NCI-H1930 (cell line): ENCODE measurements at regions not wholly inside any gene's neighbourhood (a gene's known extent, or its start where the extent isn't known, plus 50 kb on each side); places are given as distances from the start of the nearest gene placed in this dataset.
"Not testable (repeated sequence)": the region's sequence is repeated elsewhere in the genome, so short reads cannot be mapped to it uniquely, and the experiment has no call there.

Experiments used
- DNase-seq, 2 experiments: peaks; one replicate each; lab custom pipeline; 2025; lab: John Stamatoyannopoulos, UW

DNA sequence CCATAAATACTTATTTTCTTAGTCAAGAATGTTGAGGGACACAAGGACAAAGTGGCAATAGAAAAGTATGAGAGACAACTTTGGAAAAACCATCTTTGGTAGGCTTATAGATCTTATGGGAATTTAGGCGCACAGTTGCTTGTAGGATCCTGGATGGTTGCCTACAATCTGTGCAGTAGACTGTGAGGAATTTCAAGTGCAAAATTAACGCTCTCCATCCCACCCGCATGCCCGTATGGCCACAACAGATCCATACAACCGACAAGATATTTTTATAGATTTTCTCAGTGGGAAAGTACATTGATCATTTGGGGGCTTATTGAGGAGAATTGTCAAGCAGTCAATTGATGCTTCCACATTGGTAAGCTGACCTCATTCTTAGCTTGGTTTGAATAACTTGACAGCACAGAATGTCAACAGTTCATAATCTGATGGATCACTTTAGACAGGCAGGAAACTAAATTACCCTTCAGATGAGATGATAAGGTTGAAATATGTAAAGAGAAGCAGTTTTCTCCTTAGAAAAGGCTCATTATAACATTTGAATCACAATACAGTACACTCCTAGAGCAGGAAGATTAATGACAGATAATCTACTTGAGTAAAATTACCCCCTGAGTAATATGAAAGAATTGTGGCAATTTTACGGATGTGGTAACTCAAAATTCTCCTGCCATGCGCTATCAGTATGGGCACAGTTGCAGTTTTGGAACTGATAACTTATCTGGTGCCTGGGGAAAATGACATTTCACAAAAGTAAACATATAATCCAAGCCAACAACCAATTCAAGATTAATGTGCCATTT is 479.7 kb downstream of the KIF20B start:
- no peak for DNase-seq

DNA sequence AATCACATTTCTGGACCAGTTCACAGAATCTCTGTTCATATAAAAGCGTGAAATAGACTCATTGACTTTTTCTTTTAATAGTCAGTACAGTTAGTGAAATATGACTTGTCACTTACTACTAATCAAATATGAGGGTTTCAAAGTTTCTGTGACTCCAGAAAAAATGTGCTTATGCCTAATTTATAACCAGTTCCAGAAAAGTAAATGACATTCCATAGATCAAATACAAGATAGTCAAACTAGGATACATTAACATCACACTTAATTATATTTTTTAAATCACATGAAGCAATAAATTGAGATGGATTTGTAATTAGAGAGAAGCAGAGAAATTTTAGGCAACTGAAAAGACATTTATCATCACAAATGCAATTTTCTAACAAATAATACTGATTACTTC is 491.4 kb downstream of the KIF20B start:
- DNase-seq, result no peak

DNA sequence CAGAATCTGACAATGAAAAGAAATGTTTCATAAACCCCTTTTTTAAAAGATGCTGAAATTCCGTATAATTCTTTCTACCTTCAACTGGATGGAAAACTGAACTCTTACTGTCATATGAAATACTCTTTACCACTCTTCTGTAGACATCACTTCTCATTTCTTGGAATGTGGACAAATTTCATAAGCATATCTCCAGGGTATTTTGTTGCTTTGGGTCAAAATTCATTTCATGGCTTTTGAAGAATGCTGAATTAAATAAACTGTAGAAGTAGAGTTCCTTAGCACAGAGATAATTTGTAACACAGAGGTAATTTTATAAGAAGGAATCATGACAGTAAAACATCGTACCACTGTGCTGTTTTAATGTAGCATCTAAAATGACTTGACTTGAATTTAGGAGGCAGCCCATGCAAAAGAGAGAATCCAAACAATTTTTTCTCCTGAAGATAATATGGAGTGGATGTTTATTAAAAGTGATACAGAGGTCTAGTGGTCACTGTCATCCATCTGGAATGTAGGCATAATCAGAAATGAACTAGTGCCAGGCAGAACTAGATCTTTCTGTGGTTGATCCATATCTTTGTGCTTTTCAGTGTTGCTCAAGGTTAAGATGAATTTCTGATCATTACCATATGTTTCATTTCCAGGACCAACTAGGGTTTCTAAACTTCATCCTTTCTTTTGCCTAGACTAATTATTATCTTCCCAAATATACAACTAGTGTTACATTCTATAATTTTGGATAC is 492.0 kb downstream of the KIF20B start:
- no peak for DNase-seq

DNA sequence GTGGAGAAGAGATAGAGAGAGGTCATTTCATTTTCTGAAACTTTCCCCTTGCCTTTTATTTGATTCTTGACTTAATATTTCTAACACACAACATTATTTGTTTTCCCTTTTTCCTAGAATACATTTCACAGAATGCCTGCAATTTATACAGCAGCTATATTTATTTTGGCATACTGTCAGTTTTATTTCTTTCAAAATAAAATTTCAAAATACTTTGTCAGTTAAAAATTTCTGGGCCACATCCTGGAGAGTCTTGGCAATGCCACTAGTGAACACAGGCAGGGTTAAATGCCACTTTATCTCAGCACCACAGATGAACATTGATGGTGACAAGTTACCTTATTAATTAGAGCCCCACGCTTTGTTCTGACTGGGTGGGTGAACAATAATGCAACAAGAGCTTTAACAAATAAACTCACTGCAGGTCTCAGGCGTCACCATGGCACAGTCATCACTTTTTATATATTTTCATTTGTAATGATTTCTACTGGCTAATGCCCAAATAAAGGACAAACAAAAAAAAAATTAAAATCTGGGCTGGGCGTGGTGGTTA is 494.0 kb downstream of the KIF20B start:
- no peak for DNase-seq

DNA sequence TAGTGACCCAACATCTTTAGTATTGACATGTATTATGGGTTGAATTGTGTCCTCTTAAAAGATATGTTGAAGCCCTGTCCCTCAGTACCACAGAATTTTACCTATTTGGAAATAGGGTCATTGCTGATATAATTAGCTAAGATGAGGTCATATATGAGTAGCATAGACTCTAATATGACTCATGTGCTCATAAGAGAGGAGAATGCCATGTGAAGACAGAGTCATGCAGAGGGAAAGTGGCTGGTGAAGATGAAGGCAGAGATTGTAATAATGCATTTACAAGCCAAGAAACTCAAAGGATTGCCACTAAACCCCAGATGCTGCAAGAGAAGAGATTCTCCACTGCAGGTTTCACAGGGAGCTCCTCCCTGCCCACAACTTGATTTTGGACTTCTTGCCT is 496.4 kb downstream of the KIF20B start:
- no peak for DNase-seq

DNA sequence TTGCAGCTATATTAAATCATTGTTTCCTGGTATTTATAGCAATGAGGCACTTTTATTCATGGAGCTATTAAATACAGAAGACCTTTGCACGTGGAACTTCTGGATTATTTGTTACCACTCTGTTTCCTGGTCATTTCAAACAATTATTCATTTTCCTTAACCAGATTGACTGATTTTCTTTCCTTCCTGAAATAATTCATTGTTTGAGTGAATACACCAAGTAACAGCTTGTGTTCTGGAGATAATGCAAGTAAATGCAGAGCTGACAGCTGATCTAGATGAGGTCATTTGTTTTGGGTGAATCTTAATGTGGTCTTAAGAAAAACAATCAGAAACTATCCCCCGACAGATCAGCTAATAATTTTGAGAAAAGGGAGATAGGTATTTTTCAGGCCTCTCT is 497.7 kb downstream of the KIF20B start:
- DNase-seq, result no peak

DNA sequence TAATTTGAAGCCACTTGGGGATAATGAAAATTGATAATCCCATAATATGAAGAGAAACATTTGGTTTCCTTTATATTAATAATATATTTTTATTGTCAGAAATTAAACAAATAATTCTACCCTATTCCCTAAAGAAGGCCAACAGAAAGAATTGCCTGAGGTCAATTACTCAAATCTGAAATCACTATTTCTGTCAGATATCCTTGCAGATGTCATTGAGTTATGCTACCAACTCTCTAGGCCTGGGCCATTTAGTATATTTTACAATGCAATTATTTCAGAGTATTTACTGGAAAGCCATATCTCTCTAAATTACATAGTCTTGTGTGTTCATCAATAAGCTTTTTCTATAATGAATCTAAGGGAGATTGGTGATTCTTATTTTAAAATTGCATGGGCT is 498.1 kb downstream of the KIF20B start:
- no peak for DNase-seq

DNA sequence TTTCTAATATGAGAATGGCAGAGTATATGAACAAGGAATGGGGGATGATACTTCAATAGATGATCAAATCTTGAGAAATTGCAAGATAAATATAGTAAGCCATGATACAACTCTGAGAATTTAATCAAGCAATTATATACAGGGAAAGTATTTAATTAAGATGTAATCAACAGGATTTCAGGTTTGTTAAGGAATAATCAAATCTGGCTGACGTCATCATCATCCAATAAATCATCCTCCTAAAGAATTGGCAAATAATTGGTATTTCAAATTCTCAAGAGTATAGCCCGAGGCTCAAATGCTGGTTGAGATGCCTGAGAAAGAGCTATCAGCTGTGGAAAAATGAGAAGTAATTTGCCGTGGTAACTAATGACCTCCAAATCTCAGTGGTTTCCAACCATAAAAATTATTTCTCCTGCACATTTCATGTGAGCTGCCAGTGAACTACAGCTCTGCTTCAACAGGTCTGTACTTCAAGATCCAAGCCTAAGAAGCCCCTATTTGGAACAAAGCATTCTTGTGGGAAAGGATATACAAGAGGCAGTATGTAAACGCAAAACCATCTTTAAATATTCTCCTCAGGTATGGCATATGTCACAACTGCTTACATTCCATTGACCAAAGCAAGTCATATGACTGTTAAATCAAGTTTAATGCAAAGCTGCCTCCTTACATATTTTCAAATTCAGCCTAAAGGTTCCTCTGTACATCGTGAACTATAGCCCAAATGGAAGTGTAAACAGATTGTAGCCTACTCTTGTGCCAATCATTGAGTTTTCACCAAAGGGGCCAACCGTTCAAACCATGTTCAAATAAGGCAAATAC is 503.0 kb downstream of the KIF20B start:
- no peak for DNase-seq

DNA sequence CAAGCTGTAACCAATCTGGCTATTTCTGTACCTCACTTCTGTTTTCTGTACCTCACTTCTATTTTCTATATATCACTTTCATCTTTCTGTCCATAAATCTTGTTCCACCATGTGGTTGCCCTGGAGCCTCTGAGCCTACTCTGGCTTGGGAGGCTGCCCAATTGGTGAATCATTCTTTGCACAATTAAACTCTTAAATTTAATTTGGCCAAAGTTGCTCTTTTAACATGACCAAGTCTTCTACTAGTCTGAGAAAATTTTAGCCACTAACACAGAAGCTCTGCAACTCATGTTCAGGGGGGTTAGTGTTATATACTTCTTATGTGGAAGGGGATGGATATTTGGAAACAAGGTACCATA is 503.5 kb downstream of the KIF20B start:
- DNase-seq, result no peak

DNA sequence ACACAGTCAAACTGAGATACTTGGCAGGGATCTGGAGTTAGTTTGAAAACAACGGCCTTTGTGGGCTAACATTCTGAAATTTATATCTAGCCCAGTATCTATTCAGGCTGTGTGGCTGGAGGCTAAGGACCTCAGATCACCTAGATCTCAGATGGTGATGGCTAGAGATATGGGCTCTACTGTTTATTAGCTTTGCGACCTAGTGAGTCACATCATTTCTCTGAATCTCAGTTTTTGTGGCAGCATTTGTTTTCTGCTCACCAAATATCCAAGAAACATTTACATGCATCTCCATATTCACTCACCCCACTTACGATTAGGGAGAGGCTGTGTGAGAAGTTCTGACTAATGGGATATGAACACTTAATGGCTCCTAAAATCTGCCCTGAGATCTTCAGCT is 503.9 kb downstream of the KIF20B start:
- no peak for DNase-seq

DNA sequence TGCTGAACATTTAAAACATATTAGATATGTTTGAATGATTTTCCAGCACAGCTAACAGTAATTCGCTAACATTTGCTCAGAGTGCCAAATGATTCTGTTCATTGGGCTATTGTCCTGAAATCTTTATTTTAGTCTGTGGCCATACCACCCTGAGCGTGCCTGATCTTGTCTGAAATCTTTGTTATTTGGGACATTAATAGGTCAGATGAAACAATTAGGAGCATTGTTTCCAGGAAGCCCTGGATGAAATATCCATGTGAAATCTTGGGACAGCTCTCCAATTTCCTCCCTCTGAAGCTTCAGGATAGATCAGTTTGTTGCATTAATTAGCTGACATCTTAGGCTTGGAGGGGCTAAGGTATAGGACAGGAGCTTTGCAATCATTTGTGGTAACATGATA is 512.0 kb downstream of the KIF20B start:
- DNase-seq, result no peak

DNA sequence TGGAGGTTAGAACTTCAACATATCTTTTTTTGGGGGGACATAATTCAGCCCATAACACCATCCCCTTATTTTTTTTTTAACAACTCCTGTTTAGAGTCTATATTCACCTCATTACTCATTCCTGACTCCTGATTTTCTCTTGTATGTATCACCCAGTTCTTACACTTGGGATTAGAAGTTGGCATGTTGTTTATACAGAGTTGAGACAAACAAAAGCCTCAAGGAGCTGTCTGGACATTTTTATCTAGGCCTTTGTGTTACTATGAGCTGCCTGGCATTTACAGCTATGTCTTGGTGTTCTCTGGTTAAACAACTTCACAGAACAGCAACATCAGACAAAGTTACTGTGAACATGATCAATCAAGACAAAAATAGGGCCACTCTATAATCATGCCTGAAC is 517.5 kb downstream of the KIF20B start:
- DNase-seq, result no peak

DNA sequence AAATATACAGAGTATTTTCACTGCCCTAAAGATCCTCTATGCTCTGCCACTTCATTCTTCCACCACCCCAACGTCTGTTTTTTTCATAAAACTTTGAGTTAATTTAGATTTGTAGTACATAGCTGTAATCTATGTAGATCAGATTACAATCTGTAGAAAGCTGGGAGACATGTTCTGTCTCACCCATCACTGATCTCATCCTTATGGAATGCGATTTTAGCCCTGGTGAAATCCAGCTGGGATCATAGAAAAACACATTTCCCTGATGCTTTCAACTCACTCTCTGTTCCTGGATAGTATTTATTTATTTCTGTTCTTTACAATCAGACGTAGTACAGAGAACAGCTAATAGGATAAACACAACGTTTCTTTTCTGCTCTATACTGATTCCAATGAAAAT is 521.0 kb downstream of the KIF20B start:
- no peak for DNase-seq

DNA sequence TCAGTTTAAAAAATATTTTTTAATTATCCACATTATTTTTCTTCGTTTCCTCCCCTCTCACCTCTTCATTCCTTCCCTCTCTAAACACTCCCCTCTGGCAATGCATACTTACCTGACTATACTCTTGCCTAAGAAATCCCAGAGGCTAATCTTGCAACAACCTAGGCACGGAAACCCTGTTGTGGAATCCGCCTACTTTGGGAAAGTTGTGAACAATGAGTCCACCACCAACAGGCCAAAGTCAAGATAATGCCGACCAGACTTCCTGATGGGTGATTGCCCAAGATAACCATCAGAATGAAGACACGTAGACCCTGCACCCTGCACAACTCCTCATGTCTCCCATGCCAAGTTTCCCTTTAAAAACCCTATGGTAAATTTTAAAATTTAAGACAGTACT is 521.5 kb downstream of the KIF20B start:
- no peak for DNase-seq

DNA sequence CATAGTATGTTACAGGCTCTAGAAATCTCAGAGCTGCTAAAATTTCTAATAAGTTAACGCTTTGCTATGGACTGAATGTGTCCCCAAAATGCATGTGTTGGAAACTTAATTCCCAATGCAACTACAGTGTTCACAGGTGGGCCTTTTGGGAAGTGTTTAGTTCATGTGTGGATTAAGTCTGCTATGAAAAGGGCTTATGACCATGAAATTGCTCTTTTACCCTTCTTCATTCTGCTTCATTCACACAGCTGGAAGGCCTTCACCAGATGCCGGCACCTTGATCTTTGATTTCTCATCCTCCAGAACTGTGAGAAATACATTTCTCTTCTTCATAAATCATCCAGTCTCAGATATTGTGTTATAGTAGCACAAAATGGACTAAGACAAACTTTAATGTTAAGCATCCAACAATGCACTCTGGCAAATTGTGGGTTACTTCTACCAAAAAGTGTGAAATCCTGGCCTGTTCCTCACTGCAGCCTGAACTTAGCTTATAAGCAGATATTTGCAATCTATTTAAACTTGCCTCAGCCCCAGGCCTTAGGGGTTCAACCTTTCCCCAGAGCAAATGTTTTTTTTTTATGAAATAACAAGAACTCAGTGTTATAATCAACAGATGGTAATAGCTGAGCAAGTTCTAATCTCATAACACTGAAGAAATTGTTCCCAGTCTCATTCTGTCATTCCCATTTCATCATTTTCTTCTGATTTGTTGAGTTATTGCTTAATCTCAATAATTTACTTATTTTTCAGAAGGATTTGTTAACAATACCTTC is 523.6 kb downstream of the KIF20B start:
- DNase-seq, result no peak

DNA sequence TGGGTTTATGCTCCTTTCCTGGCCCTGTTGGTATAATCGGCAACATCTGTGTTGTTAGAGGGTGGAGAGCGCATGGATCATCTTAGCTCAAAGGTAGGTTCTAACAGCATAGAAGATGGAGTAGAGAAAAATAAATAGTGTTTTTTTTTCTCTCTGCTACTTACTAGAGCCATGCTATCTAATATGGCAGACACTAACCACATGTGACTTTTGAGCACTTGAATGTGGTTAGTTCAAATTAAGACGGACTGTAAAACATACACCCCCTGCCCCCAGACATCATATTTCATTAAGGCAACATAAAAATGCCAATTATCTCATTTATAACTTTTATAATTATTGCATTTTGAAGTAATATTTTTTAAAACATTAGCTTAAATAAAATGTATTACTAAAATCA is 525.1 kb downstream of the KIF20B start:
- DNase-seq, result no peak

DNA sequence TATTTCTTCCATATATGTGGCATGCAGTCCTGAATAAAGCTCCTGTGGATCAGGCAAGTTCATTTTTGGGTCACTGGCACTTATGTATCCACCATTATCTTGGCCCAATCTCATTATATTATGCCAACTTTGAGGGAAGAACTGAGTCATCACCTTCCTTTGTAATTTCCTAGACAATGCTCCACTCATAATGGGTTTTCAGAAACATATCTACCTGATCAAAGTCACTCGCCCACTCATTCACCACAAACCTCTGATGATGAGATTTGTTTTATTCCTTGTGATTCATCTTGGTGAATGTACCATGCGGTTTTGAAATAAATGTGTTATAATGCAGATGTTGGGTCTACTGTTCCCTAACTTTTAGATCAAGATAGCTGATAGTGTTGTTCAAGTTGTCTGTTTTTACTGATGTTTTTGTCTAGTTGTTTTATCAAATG is 525.8 kb downstream of the KIF20B start:
- no peak for DNase-seq

DNA sequence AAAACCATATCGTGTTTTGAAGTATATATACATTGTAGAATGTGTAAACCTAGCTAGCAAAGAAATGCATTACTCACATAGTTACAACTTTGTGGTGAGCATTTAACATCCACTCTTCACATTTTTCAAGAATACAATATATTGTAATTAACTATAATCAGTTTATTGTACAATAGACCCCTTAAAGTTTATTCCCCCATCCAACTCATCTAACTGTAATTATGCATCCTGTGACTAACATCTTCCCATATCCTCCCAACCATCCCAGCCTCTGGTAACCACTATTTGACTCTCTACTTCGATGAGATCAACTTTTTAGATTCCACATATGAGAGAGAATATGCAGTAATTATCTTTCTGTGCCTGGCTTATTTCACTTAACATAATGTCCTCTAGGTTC is 526.4 kb downstream of the KIF20B start:
- DNase-seq, result no peak

DNA sequence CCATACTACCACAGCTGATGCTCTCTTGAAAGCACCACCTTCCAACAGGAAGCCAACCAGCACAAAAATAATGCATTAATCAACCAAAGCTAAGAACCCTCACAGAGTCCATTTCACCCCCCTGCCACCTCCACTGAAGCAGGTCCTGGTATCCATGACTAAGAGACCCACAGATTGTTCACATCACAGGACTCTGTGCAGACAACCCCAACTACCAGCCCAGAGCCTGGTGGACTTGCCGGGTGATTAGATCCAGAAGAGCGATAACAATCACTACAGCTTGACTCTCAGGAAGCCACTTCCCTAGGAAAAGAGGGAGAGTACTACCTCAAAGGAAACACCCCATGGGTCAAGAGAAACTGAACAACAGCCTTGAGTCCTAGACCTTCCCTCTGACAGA is 528.1 kb downstream of the KIF20B start:
- DNase-seq, result no peak

DNA sequence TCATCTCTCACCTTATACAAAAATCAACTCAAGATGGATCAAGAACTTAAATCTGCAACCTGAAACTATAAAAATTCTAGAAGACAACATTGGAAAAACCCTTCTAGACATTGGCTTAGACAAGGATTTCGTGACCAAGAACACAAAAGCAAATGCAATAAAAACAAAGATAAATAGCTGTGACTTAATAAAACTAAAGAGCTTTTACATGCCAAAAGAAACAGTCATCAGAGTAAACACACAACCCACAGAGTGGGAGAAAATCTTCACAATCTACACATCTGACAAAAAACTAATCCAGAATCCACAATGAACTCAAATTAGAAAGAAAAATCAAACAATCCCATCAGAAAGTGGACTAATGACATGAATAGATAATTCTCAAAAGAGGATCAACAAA is 532.4 kb downstream of the KIF20B start:
- DNase-seq, result not testable (repeated sequence)

DNA sequence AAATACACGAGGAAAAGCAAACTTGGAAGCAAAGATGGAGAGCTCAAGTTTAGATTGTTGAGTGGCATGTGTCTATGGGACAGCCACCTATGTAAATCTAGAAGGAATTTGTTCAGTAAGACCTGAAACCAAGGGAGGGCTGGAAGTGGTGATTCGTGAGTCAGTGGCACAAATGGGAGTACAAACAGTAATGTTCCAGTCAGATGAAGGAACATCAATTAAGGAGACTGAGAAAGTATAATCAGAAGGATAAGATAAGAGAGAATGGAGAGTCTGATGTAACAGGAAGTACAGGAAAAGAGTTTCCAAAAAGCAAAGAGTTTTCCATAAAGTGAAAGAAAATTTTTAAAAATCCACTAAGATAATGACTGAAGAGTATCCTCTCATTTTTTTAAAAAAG is 544.2 kb downstream of the KIF20B start:
- DNase-seq, result no peak

DNA sequence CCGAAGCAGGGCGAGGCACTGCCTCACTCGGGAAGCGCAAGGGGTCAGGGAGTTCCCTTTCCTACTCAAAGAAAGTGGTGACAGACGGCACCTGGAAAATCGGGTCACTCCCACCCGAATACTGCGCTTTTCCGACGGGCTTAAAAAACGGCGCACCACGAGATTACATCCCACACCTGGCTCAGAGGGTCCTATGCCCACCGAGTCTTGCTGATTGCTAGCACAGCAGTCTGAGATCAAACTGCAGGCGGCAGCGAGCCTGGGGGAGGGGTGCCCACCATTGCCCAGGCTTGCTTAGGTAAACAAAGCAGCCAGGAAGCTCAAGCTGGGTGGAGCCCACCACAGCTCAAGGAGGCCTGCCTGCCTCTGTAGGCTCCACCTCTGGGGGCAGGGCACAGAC is 549.4 kb downstream of the KIF20B start:
- DNase-seq, result not testable (repeated sequence)
